GM21390 (cell line): ENCODE measurements at regions not wholly inside any gene's neighbourhood (a gene's known extent, or its start where the extent isn't known, plus 50 kb on each side); places are given as distances from the start of the nearest gene placed in this dataset.
"Not testable (repeated sequence)": the region's sequence is repeated elsewhere in the genome, so short reads cannot be mapped to it uniquely, and the experiment has no call there.

ENCODE experiments used
- ATAC-seq: cut with Tn5 transposase; IDR thresholded peaks from one replicate; pipeline ENCODE4 v1.9.1; 2021; ENCODE audit not compliant: unreplicated experiment

DNA sequence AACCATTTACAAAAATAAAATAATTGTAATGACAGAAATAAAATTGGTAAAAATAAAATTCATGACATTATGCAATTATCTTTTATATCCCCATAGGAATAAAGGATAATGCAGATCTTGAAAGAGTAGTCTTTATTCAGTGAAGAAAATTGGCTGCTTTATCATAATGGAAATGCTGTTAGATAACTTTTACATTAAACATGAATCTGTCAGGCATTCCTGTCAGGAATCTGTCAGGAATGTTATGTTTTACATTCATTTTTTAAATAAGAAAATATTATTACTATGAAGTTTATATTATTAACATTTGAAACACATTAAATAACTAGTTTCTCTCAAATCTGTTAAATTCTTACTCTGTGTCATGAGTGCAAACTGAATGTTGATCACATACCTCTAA lies 1024.7 kb upstream of the TMEFF2 start:
- ATAC-seq = no peak

DNA sequence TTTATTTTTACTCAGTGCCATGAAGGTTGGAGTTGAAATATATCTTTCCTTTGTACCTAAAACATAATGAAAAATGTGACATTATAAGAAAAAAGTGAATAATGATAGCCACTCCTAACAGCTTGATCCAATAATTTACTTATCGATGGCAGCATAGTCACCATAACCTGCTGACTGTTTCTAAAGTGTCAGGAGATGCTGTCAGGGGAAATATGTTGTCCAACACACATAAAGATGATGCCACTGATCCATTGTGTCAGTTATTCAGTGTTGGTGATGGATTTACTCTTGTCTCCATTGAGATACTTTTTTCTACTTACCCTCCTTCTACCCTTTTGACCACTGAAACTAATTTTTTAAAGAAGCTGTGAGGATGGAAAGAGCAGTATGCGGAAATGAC lies 1006.9 kb upstream of the TMEFF2 start:
- ATAC-seq = no peak

GRCh38 chr2:193199322-193199721 lies 1004.6 kb upstream of the TMEFF2 start:
- ATAC-seq = no peak

DNA sequence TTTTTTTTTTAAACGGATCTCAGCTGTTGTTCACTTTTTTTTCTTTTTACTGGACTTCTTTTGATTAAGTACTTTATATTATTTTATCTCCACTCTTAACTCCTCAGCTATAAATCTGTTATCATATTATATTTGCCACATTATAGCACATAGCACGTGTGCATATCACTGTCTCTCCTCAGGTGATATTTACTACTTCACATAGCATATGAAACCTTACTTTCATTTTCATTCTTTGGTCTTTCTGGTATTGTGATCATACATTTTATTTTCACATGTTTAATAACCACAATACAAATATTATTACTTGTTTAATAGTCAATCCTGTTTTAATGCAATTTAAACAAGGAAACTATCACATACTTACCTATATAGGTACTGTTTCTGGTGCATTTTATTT lies 993.1 kb upstream of the TMEFF2 start:
- ATAC-seq = peak; percentile 66

DNA sequence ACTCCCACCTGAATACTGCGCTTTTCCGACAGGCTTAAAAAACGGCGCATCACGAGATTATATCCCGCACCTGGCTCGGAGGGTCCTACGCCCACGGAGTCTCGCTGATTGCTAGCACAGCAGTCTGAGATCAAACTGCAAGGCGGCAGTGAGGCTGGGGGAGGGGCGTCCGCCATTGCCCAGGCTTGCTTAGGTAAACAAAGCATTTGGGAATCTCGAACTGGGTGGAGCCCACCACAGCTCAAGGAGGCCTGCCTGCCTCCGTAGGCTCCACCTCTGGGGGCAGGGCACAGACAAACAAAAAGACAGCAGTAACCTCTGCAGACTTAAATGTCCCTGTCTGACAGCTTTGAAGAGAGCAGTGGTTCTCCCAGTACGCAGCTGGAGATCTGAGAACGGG lies 976.2 kb upstream of the TMEFF2 start:
- not testable (repeated sequence) for ATAC-seq

DNA sequence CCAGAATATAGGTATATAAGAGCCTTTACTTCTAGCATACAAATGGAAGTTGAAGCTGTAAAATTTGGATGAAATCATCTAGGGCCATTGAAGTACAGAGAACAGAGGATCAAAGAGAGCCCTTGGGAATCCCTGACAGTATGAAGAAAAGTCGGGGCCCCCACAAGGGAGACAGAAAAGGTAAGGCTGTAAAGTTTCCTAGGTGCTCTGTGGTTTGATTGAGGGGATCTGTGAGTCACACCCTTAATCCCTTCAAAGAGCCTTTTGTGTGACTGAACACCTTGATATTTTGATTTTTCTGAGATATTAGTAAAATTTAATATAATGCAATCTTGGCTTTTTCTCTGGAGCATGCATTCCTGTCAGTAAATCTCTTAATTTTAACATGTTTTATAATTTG lies 961.7 kb upstream of the TMEFF2 start:
- no peak for ATAC-seq

GRCh38 chr2:193154076-193154475 lies 959.3 kb upstream of the TMEFF2 start:
- ATAC-seq = no peak

- ATAC-seq = no peak
Measured at GRCh38 chr2:193153576-193153975, 958.8 kb upstream of the TMEFF2 start.

DNA sequence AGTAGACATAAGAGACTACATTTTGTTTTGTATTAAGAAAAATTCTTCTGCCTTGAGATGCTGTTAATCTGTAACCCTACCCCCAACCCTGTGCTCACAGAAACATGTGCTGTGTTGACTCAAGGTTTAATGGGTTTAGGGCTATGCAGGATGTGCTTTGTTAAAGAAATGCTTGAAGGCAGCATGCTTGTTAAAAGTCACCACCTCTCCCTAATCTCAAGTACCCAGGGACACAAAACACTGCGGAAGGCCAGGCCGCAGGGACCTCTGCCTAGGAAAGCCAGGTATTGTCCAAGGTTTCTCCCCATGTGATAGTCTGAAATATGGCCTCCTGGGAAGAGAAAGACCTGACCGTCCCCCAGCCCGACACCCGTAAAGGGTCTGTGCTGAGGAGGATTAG lies 947.7 kb upstream of the TMEFF2 start:
- not testable (repeated sequence) for ATAC-seq

GRCh38 chr2:193141998-193142397 lies 947.3 kb upstream of the TMEFF2 start:
- ATAC-seq = no peak

DNA sequence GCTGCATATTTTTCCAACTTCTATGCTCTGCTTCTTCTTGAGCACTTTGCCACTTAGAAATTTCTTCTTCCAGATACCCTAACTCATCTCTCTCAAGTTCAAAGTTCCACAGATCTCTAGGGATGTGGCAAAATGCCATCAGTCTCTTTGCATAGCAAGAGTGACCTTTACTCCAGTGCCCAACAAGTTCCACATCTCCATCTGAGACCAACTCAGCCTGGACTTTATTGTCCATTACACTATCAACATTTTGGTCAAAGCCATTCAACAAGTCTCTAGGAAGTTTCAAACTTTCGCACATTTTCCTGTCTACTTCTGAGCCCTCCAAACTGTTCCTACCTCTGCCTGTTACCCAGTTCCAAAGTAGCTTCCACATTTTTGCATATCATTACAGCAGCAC lies 946.2 kb upstream of the TMEFF2 start:
- not testable (repeated sequence) for ATAC-seq

GRCh38 chr2:193124815-193125214 lies 930.1 kb upstream of the TMEFF2 start:
- ATAC-seq = no peak

GRCh38 chr2:193114827-193115226 lies 920.1 kb upstream of the TMEFF2 start:
- no peak for ATAC-seq

- ATAC-seq = no peak
Measured at GRCh38 chr2:193112986-193113385, 918.3 kb upstream of the TMEFF2 start.

DNA sequence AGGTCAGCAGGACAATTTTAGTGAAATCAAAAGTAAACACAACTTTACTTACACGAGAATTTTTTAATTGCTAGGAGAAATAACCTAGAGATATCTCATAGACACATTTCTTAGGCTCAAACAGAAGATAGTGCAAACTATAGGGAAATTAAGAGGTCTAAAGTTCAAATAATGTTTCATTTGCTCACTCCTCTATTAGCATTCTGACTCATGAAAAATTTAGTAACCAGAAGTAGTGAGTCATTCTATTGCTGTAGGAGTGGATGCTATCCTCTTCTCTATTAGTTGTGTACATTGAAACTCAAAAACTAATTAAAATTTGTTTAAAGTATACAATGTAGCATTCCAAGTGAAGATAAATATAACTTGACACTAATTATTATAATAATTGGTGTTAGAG lies 908.3 kb upstream of the TMEFF2 start:
- ATAC-seq = no peak

DNA sequence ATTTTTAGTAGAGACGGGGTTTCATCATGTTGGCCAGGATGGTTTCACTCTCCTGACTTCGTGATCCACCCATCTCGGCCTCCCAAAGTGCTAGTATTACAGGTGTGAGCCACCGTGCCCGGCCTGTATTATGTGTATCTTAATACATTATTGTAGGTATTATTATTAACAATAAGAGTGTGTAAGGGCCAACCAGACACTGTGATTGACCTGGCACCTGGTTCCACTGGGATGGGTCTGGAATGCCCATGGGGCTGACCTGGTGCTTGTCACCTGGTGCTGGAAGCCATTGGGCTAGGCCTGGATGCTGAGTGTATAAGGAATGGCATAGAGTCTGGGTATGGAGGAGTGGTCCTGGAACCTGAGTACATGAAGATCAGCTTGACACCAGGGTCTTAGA lies 906.9 kb upstream of the TMEFF2 start:
- ATAC-seq = no peak

DNA sequence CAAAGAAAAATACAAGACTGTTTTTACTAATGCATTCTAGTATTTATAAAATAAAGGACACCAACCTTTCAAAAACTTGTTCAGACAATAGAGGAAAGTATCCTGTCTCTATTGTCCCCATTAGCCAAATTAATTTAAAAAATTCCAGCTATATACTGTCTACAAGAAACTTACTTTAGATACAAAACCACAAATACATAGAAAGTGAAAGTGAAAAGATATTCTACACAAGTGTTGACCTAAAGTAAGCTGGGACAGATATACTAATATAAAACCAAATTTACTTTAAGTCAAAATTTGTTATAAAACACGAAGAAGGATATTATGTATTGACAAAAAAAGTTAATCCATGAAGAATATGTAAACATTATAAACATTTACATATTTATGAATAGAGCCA lies 893.3 kb upstream of the TMEFF2 start:
- ATAC-seq = no peak

GRCh38 chr2:193076995-193077394 lies 882.3 kb upstream of the TMEFF2 start:
- no peak for ATAC-seq

DNA sequence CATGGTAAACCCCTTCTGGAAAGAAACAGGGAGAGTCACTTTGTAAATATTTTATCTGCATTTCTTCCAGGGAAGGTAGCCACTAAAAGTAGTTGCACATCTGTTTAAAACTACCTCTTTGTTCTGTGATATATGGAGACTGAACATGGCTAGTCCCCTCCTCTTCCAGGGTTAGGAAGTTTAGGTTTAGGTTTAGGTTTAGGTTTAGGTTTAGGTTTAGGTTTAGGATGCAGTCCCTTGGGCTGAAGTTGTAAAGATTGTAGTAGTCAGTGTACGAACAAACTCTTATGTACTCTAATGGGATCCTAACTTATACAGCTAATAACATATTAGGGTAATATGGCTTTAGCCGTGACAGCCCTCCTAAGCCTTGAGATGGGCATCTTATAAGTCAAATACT lies 880.2 kb upstream of the TMEFF2 start:
- ATAC-seq = no peak

GRCh38 chr2:193072647-193073046 lies 877.9 kb upstream of the TMEFF2 start:
- ATAC-seq = no peak

GRCh38 chr2:193025556-193025955 lies 830.8 kb upstream of the TMEFF2 start:
- not testable (repeated sequence) for ATAC-seq

DNA sequence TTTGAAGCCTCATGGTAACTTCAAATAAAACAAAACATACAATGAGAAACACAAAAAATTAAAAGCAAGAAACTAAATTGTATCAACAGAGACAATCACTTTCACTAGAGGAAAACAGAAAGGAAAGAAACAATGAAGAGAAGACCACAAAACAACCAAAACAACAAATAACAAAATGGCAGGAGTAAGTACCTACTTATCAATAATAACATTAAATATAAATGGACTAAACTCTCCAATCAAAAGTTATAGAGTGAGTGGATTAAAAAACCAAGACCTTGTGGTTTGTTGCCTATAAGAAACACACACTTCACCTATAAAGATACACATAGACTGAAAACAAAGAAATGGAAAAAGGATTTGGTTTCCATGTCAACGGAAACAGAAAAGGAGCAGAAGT lies 830.1 kb upstream of the TMEFF2 start:
- no peak for ATAC-seq

- no peak for ATAC-seq
Measured at GRCh38 chr2:193011870-193012269, 817.1 kb upstream of the TMEFF2 start.

GRCh38 chr2:192993059-192993458 lies 798.3 kb upstream of the TMEFF2 start:
- no peak for ATAC-seq
